GM23248 (cell line): ENCODE measurements at regions not wholly inside any gene's neighbourhood (a gene's known extent, or its start where the extent isn't known, plus 50 kb on each side); places are given as distances from the start of the nearest gene placed in this dataset.

Experiments
- DNase-seq: peaks from one replicate; pipeline ENCODE4 v3.0.0-alpha.2; 2015
- H2AFZ ChIP-seq: fragments of 200-600 bp; sonication (generic); 2 replicates; pipeline ENCODE4 v1.6.1; 2016; ENCODE audit warnings: antibody characterized with exemption
- H3F3A ChIP-seq: fragments of 200-600 bp; sonication (generic); 2 replicates; pipeline ENCODE4 v1.6.1; 2016; ENCODE audit warnings: mild to moderate bottlenecking, antibody characterized with exemption, mixed run types; ENCODE audit not compliant: insufficient read depth
- H3K27ac ChIP-seq: fragments of 200-600 bp; sonication (generic); 2 replicates; pipeline ENCODE4 v1.5.1; 2016; ENCODE audit warnings: mild to moderate bottlenecking
- H3K27me3 ChIP-seq: fragments of 200-600 bp; sonication (generic); replicated peaks from 2 replicates; pipeline ENCODE4 v1.6.1; 2016; ENCODE audit warnings: mild to moderate bottlenecking; ENCODE audit not compliant: insufficient read depth
- H3K36me3 ChIP-seq: fragments of 200-600 bp; sonication (generic); 2 replicates; pipeline ENCODE4 v1.6.1; 2016; ENCODE audit warnings: low read depth, mild to moderate bottlenecking
- H3K4me1 ChIP-seq: fragments of 200-600 bp; sonication (generic); 2 replicates; pipeline ENCODE4 v1.6.1; 2016; ENCODE audit warnings: mild to moderate bottlenecking; ENCODE audit not compliant: insufficient read depth
- H3K4me2 ChIP-seq: fragments of 200-600 bp; sonication (generic); one replicate; pipeline ENCODE4 v1.6.1; 2016; ENCODE audit warnings: mild to moderate bottlenecking; ENCODE audit not compliant: unreplicated experiment
- H3K4me3 ChIP-seq: fragments of 200-600 bp; sonication (generic); 2 replicates; pipeline ENCODE4 v1.5.1; 2016; ENCODE audit warnings: mild to moderate bottlenecking
- H3K79me2 ChIP-seq: fragments of 200-600 bp; sonication (generic); 2 replicates; pipeline ENCODE4 v1.6.1; 2016; ENCODE audit warnings: mild to moderate bottlenecking; ENCODE audit not compliant: insufficient read depth
- H3K9ac ChIP-seq: fragments of 200-600 bp; sonication (generic); 2 replicates; pipeline ENCODE4 v1.6.1; 2016; ENCODE audit warnings: mild to moderate bottlenecking
- H3K9me2 ChIP-seq: fragments of 200-600 bp; sonication (generic); 2 replicates; pipeline ENCODE4 v1.6.1; 2016; ENCODE audit warnings: mixed run types, mild to moderate bottlenecking, moderate library complexity; ENCODE audit not compliant: insufficient read depth
- H3K9me3 ChIP-seq: fragments of 200-600 bp; sonication (generic); one replicate; pipeline ENCODE4 v1.6.1; 2017; ENCODE audit warnings: low read depth
- H4K20me1 ChIP-seq: fragments of 200-600 bp; sonication (generic); 2 replicates; pipeline ENCODE4 v1.6.0; 2016; ENCODE audit not compliant: insufficient read depth
- EZH2 ChIP-seq: fragments of 200-600 bp; sonication (generic); IDR thresholded peaks from 2 replicates; pipeline ENCODE4 v1.6.1; 2018; ENCODE audit warnings: antibody characterized with exemption, mild to moderate bottlenecking; ENCODE audit not compliant: insufficient read depth, poor library complexity, severe bottlenecking
- EZH2phosphoT487 ChIP-seq: fragments of 200-600 bp; sonication (generic); IDR thresholded peaks from 2 replicates; pipeline ENCODE4 v1.6.1; 2018; ENCODE audit warnings: antibody characterized with exemption, moderate library complexity, mild to moderate bottlenecking, low read depth; ENCODE audit not compliant: insufficient read depth
- WGBS, 2 experiments: methylation state at CpG; one replicate each; pipeline ENCODE4 v1.1.6; 2015 to 2017; ENCODE audit warnings: low lambda C conversion rate in 2 of 2, low coverage in 1 of 2; ENCODE audit errors: missing lambda C conversion rate in 2 of 2; 5-methylcytosine and 5-hydroxymethylcytosine counted together
- in situ Hi-C: fragments of 300-500 bp; cut with MboI; formaldehyde crosslinking; loops from 2 replicates; pipeline ENCODE4 v1.15.0; 2020

GRCh38 chr5:40367255-40367654 is 312.5 kb upstream of the PTGER4 start:
- Histone ChIP-seq H3K9me3 (no peaks in the 10 kb centered on the region), H3F3A (no peaks in the 10 kb centered on the region), H2AFZ (no peak overlapping the region), H3K9me2 (no peaks in the 10 kb centered on the region), H3K27me3 (no peaks in the 10 kb centered on the region), H3K9ac (no peak overlapping the region), H3K36me3 (no peaks in the 10 kb centered on the region), H3K27ac (no peak overlapping the region), H3K4me3 (no peak overlapping the region), H3K4me1 (no peaks in the 10 kb centered on the region), H3K4me2 (no peak overlapping the region), H4K20me1 (no peaks in the 10 kb centered on the region), H3K79me2 (no peaks in the 10 kb centered on the region)
- in situ Hi-C loops: no loop called here
- 63 to 73% methylated on average over 2 of the region's 2 CpGs for WGBS, 2 experiments
- TF ChIP-seq EZH2phosphoT487 (no peak), EZH2 (no peak)
- DNase-seq: no peak

- Histone ChIP-seq H3K4me2 (no peak overlapping the region), H3K4me3 (no peak overlapping the region), H4K20me1 (no peaks in the 10 kb centered on the region), H3K79me2 (no peaks in the 10 kb centered on the region), H3K9me2 (no peaks in the 10 kb centered on the region), H3K4me1 (no peaks in the 10 kb centered on the region), H2AFZ (no peak overlapping the region), H3F3A (no peaks in the 10 kb centered on the region), H3K27me3 (no peaks in the 10 kb centered on the region), H3K9ac (no peak overlapping the region), H3K9me3 (no peaks in the 10 kb centered on the region), H3K36me3 (no peaks in the 10 kb centered on the region), H3K27ac (no peak overlapping the region)
- WGBS, 2 experiments: 62 to 76% methylated on average over 2 of the region's 2 CpGs
- in situ Hi-C loops: no loop called here
- no peak for TF ChIP-seq EZH2phosphoT487
- no peak for TF ChIP-seq EZH2
- DNase-seq: no peak
These were observed 314.1 kb upstream of the PTGER4 start for GRCh38 chr5:40365342-40366330.

- Histone ChIP-seq H3K27ac (no peak overlapping the region), H3K27me3 (no peaks in the 10 kb centered on the region), H3K9me3 (no peaks in the 10 kb centered on the region), H3K4me2 (no peak overlapping the region), H3K9me2 (no peaks in the 10 kb centered on the region), H4K20me1 (no peaks in the 10 kb centered on the region), H2AFZ (no peak overlapping the region), H3K79me2 (no peaks in the 10 kb centered on the region), H3K36me3 (no peaks in the 10 kb centered on the region), H3K4me1 (no peaks in the 10 kb centered on the region), H3K4me3 (no peak overlapping the region), H3F3A (no peaks in the 10 kb centered on the region), H3K9ac (no peak overlapping the region)
- TF ChIP-seq EZH2 (no peak), EZH2phosphoT487 (no peak)
- 78 to 81% methylated on average over 3 of the region's 3 CpGs for WGBS, 2 experiments
- in situ Hi-C loops: no loop called here
- no peak for DNase-seq
These were observed 315.3 kb upstream of the PTGER4 start for GRCh38 chr5:40364441-40364840.

- H3K9me3 ChIP-seq: no peaks in the 10 kb centered on the region
- no peak overlapping the region for H3K4me2 ChIP-seq
- no peaks in the 10 kb centered on the region for H3K4me1 ChIP-seq
- H3K27ac ChIP-seq: no peak overlapping the region
- TF ChIP-seq EZH2phosphoT487: no peak
- no peak for TF ChIP-seq EZH2
- no peaks in the 10 kb centered on the region for H3K79me2 ChIP-seq
- 94 to 96% methylated on average over 2 of the region's 2 CpGs for WGBS, 2 experiments
- no peaks in the 10 kb centered on the region for H3K36me3 ChIP-seq
- DNase-seq: no peak
- H4K20me1 ChIP-seq: no peaks in the 10 kb centered on the region
- no peak overlapping the region for H3K4me3 ChIP-seq
- in situ Hi-C loops: no loop called here
- no peaks in the 10 kb centered on the region for H3F3A ChIP-seq
- no peaks in the 10 kb centered on the region for H3K9me2 ChIP-seq
- no peaks in the 10 kb centered on the region; the same call in 1 of the 2 replicates for H3K27me3 ChIP-seq
- no peak overlapping the region for H2AFZ ChIP-seq
- H3K9ac ChIP-seq: no peak overlapping the region
These were observed 318.3 kb upstream of the PTGER4 start for GRCh38 chr5:40361378-40361777.
